Progenitor cell of endocrine pancreas (in vitro differentiated cells): ENCODE measurements at regions not wholly inside any gene's neighbourhood (a gene's known extent, or its start where the extent isn't known, plus 50 kb on each side); places are given as distances from the start of the nearest gene placed in this dataset.

Source experiments
- DNase-seq: peaks from one replicate; pipeline ENCODE4 v3.0.0; 2021; ENCODE audit warnings: low spot score; ENCODE audit not compliant: unreplicated experiment
- H3K27ac Mint-ChIP-seq: 2 replicates; pipeline ENCODE4 v1.8.0; 2021; ENCODE audit warnings: mild to moderate bottlenecking, moderate library complexity, mixed read lengths
- H3K27me3 Mint-ChIP-seq: 2 replicates; pipeline ENCODE4 v1.8.0; 2021; ENCODE audit warnings: mixed read lengths
- H3K36me3 Mint-ChIP-seq: 2 replicates; pipeline ENCODE4 v1.8.0; 2022; ENCODE audit warnings: mixed read lengths; ENCODE audit not compliant: insufficient read depth
- H3K4me1 Mint-ChIP-seq: 2 replicates; pipeline ENCODE4 v1.8.0; 2021; ENCODE audit warnings: low read depth, mixed read lengths
- H3K4me3 Mint-ChIP-seq: 2 replicates; pipeline ENCODE4 v1.8.0; 2021; ENCODE audit warnings: low read depth, mild to moderate bottlenecking, moderate library complexity, mixed read lengths
- H3K9me3 Mint-ChIP-seq: 2 replicates; pipeline ENCODE4 v1.8.0; 2021; ENCODE audit warnings: low read depth, mixed read lengths
- TF ChIP-seq, protein P1 (sequence below): fragments of 200-600 bp; sonication (generic); IDR thresholded peaks from one replicate; pipeline ENCODE4 v1.5.0; 2021; ENCODE audit warnings: antibody characterized with exemption, mild to moderate bottlenecking; ENCODE audit not compliant: unreplicated experiment

DNA sequence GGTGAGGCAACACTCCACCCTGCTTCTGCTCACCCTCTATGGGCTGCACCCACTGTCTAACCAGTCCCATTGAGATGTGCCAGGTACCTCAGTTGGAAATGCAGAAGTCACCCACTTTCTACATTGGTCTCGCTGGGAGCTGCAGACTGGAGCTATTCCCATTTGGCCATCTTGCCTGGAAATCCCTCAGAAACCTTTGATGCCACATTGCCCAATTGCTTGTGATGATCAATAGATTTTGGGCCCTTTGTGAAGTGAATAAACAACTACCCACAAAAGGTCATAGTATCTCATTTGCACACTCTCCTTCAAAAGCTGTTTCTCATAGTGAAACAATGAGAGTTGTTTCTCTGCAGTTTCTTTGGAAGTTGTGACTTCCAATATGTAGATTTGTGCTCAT is 742.9 kb downstream of the INHBA start:
- DNase-seq = no peak
- TF ChIP-seq, protein P1, sequence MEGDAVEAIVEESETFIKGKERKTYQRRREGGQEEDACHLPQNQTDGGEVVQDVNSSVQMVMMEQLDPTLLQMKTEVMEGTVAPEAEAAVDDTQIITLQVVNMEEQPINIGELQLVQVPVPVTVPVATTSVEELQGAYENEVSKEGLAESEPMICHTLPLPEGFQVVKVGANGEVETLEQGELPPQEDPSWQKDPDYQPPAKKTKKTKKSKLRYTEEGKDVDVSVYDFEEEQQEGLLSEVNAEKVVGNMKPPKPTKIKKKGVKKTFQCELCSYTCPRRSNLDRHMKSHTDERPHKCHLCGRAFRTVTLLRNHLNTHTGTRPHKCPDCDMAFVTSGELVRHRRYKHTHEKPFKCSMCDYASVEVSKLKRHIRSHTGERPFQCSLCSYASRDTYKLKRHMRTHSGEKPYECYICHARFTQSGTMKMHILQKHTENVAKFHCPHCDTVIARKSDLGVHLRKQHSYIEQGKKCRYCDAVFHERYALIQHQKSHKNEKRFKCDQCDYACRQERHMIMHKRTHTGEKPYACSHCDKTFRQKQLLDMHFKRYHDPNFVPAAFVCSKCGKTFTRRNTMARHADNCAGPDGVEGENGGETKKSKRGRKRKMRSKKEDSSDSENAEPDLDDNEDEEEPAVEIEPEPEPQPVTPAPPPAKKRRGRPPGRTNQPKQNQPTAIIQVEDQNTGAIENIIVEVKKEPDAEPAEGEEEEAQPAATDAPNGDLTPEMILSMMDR = no peak
- Mint-ChIP-seq H3K27ac (no peak overlapping the region), H3K36me3 (no peaks in the 10 kb centered on the region), H3K4me3 (no peak overlapping the region), H3K27me3 (no peaks in the 10 kb centered on the region), H3K9me3 (peaks cover 20% of the 10 kb centered on the region), H3K4me1 (no peaks in the 10 kb centered on the region)

- no peak for DNase-seq
- no peaks in the 10 kb centered on the region for H3K27me3 Mint-ChIP-seq
- peaks cover 3% of the 10 kb centered on the region for H3K36me3 Mint-ChIP-seq
- no peak overlapping the region for H3K27ac Mint-ChIP-seq
- no peak overlapping the region for H3K4me3 Mint-ChIP-seq
- TF ChIP-seq, protein P1 = no peak
- peaks cover 40% of the 10 kb centered on the region for H3K9me3 Mint-ChIP-seq
- H3K4me1 Mint-ChIP-seq = no peaks in the 10 kb centered on the region
Measured at GRCh38 chr7:40948239-40948638, 754.7 kb downstream of the INHBA start.

DNA sequence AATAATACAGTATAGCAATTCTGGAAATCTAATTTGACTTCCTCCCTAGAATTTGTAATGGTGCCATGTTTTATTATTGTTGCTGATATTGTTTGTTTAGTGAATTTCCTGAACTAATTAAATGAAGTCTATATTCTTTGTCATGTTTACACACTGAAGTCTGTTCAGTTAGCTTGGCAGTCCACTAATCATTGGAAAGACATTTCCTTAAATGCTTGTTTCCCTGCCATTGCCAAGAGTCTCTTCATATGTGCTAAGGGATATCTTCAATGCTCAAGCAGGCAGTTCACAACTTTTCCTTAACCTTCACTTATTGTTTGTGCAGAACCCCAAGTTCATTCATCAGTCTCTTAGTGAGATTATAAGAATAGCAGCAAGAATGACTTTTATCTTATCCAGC is 755.3 kb downstream of the INHBA start:
- H3K9me3 Mint-ChIP-seq = peaks cover 34% of the 10 kb centered on the region
- no peaks in the 10 kb centered on the region for H3K4me1 Mint-ChIP-seq
- DNase-seq = no peak
- H3K4me3 Mint-ChIP-seq = no peak overlapping the region
- TF ChIP-seq, protein P1 = no peak
- H3K27ac Mint-ChIP-seq = no peak overlapping the region
- H3K36me3 Mint-ChIP-seq = peaks cover 3% of the 10 kb centered on the region
- H3K27me3 Mint-ChIP-seq = no peaks in the 10 kb centered on the region

DNA sequence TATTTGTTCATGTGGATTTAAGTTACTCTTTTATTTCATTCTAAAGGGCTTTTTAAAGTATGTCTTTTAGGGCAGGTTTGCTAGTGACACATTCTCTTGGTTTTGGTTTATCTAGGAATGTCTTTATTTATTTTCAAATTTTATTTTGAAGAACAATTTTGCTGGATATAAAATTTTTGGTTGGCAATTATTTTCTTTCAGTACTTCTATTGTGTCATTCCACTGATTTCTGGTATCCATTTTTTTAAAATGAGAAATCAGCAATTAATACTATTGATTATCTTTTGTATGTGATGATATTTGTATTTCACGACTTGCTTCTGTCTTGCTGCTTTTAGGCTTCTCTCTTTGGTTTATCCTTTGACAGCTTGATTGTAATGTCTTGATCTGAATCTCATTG is 756.3 kb downstream of the INHBA start:
- peaks cover 3% of the 10 kb centered on the region for H3K36me3 Mint-ChIP-seq
- H3K27ac Mint-ChIP-seq = no peak overlapping the region
- no peaks in the 10 kb centered on the region for H3K27me3 Mint-ChIP-seq
- DNase-seq = no peak
- H3K9me3 Mint-ChIP-seq = peaks cover 31% of the 10 kb centered on the region
- H3K4me3 Mint-ChIP-seq = no peak overlapping the region
- no peaks in the 10 kb centered on the region for H3K4me1 Mint-ChIP-seq
- TF ChIP-seq, protein P1 = no peak

DNA sequence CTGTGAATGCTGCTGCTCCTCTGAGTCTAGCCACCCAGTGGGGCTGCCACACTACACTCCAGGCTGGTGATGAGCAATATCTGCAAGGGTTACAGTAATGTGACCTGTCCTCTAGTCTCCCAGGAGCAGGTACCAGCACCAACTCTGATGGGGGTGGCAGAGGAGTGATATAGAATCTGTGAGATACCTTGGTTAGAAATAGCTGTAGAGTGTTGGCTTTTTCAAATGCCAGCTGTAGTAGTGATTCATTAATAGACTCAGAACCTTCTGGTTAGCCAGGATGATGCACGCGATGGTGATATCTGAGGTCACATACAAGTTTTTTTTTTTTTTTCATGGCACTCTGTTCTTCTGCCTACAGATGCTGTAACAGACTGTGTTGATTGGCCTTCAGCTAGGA is 757.1 kb downstream of the INHBA start:
- H3K4me3 Mint-ChIP-seq = no peak overlapping the region
- DNase-seq = no peak
- H3K9me3 Mint-ChIP-seq = peaks cover 26% of the 10 kb centered on the region
- TF ChIP-seq, protein P1 = no peak
- peaks cover 3% of the 10 kb centered on the region for H3K36me3 Mint-ChIP-seq
- no peaks in the 10 kb centered on the region for H3K27me3 Mint-ChIP-seq
- no peak overlapping the region for H3K27ac Mint-ChIP-seq
- no peaks in the 10 kb centered on the region for H3K4me1 Mint-ChIP-seq
